ENCODE measurements at regions not wholly inside any gene's neighbourhood (a gene's known extent, or its start where the extent isn't known, plus 50 kb on each side); places are given as distances from the start of the nearest gene placed in this dataset.

DNA sequence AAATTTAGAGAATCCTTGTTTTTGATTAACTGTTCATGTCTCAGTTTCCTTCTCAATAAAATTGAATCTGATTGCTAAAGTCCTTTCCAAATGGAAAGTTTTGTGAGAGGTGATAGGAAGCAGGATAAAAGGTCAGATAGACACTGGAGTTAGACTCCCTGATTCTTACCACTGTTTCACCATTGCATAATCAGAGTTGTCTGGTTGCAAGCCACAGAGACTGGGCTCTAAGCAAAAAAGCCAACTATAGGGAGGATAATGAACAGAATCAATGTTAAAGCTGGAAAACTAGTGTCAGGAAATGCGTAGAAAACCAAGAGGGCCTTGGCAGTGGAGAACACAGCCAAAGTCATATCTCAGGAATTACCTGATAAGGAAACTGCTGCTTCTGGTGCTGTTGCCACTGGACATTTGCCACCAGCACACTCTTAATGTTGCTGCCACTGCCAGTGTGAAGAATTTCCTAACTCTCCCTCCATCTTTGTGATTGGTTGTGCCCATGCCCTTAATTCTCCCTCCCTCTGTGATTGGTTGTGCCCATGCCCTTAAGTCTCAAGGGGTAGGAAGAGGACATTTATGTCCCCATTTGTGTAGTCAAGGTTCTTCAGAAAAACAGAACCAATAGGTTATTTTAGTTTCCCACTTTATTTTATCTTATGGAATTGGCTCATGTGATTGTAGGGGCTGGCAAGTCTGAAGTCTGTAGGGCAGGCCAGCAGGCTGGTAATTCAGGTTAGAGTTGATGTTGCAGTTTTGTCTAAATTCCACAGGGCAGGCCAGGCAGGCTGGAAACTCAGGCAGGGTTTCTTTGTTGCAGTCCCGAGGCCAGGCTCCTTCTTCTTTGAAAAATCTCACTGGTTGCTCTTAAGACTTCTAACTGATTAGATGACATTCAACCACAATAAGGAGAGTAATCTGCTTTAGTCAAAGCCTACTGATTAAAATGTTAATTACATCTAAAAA is 639.0 kb downstream of the REEP3 start:
- Mint-ChIP-seq H3K36me3 (ENCODE audit: low read depth) (no peaks in the 10 kb centered on the region), H3K27ac (peak overlapping the region; percentile 87), H3K27me3 (ENCODE audit: insufficient read depth) (no peaks in the 10 kb centered on the region), H3K9me3 (no peaks in the 10 kb centered on the region), H3K4me1 (peaks cover 15% of the 10 kb centered on the region), H3K4me3 (no peak overlapping the region)
- Histone ChIP-seq H3K27me3 (ENCODE audit: control insufficient read depth, insufficient read depth, low read length, poor library complexity, severe bottlenecking) (no peaks in the 10 kb centered on the region), H3K4me1 (ENCODE audit: control insufficient read depth, insufficient read depth, low read length) (peaks cover 6% of the 10 kb centered on the region), H3K9ac (ENCODE audit: extremely low read depth, low read length, poor library complexity, severe bottlenecking) (no peak overlapping the region), H3K27ac (ENCODE audit: low read depth, low read length) (no peak overlapping the region), H3K36me3 (ENCODE audit: control insufficient read depth, insufficient read depth, low read length) (no peaks in the 10 kb centered on the region), H3K9me3 (ENCODE audit: control insufficient read depth, low read length) (peaks cover 6% of the 10 kb centered on the region), H3K4me3 (ENCODE audit: low read length) (no peak overlapping the region)
- no peak for DNase-seq
- TF ChIP-seq, protein P1, sequence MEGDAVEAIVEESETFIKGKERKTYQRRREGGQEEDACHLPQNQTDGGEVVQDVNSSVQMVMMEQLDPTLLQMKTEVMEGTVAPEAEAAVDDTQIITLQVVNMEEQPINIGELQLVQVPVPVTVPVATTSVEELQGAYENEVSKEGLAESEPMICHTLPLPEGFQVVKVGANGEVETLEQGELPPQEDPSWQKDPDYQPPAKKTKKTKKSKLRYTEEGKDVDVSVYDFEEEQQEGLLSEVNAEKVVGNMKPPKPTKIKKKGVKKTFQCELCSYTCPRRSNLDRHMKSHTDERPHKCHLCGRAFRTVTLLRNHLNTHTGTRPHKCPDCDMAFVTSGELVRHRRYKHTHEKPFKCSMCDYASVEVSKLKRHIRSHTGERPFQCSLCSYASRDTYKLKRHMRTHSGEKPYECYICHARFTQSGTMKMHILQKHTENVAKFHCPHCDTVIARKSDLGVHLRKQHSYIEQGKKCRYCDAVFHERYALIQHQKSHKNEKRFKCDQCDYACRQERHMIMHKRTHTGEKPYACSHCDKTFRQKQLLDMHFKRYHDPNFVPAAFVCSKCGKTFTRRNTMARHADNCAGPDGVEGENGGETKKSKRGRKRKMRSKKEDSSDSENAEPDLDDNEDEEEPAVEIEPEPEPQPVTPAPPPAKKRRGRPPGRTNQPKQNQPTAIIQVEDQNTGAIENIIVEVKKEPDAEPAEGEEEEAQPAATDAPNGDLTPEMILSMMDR (conservative IDR thresholded peaks at IDR 0.05): no peak
- 60 to 77% methylated on average over 2 of the region's 2 CpGs for whole genome bisulfite sequencing, 2 experiments (ENCODE audit: insufficient coverage in 1 of 2, insufficient read length in 1 of 2)

DNA sequence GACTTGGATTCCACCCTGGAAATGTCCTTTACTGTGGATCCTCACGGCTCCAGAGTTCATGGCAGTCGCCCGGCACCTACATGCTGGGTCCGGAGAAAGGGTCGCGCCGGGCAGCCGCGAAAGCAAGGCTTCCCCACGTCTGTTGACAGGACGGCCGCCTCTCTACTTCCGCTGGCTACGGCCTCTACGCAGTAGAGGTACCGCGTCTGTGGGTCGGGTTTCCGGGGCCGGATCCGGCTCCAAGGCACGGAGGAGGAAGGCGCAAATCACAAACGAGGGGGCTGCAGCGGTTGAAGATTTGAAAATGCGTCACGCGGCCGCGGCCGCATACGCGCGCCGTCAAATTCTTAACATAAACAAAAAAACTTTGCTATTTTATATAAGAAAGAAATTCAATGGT is 649.6 kb downstream of the REEP3 start:
- no peak for DNase-seq
- 95% methylated on average over 14 to 27 of the region's 35 CpGs for WGBS, 2 experiments (ENCODE audit: insufficient coverage in 1 of 2, insufficient read length in 1 of 2)
- no peak overlapping the region for H3K4me3 ChIP-seq (ENCODE audit: low read length)
- Mint-ChIP-seq H3K27me3 (ENCODE audit: insufficient read depth) (no peaks in the 10 kb centered on the region), H3K9me3 (peaks cover 10% of the 10 kb centered on the region), H3K27ac (no peak overlapping the region), H3K4me3 (no peak overlapping the region), H3K36me3 (ENCODE audit: low read depth) (no peaks in the 10 kb centered on the region), H3K4me1 (peaks cover 5% of the 10 kb centered on the region)
- no peak overlapping the region for H3K9ac ChIP-seq (ENCODE audit: extremely low read depth, low read length, poor library complexity, severe bottlenecking)
- TF ChIP-seq, protein P1 (conservative IDR thresholded peaks at IDR 0.05): no peak
- no peak overlapping the region for H3K27ac ChIP-seq (ENCODE audit: low read depth, low read length)
- H3K27me3 ChIP-seq (ENCODE audit: control insufficient read depth, insufficient read depth, low read length, poor library complexity, severe bottlenecking): no peaks in the 10 kb centered on the region
- H3K36me3 ChIP-seq (ENCODE audit: control insufficient read depth, insufficient read depth, low read length): no peaks in the 10 kb centered on the region
- H3K9me3 ChIP-seq (ENCODE audit: control insufficient read depth, low read length): peaks cover 15% of the 10 kb centered on the region
- peaks cover 3% of the 10 kb centered on the region for H3K4me1 ChIP-seq (ENCODE audit: control insufficient read depth, insufficient read depth, low read length)

DNA sequence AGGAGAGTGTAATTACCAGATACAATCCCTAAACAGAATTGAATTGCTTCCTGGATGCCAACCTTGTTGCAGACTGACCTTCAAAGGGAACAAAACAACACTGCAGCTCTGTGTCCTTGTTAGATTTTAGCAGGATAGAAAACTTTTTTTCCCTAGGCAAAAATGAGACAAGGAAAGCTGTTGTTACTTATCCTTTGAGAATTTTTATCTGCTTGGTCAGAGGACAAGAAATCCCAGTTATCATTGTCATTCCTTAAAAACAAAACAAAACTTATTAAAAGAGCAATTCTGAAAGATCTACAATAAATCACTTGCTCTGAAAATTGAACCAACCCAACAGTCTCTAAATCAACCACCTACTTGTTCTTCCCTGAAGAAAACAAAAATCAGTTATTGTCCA is 652.6 kb downstream of the REEP3 start:
- Mint-ChIP-seq H3K4me3 (no peak overlapping the region), H3K4me1 (peaks cover 5% of the 10 kb centered on the region), H3K9me3 (peaks cover 4% of the 10 kb centered on the region), H3K36me3 (ENCODE audit: low read depth) (no peaks in the 10 kb centered on the region), H3K27me3 (ENCODE audit: insufficient read depth) (no peaks in the 10 kb centered on the region), H3K27ac (no peak overlapping the region)
- Histone ChIP-seq H3K4me1 (ENCODE audit: control insufficient read depth, insufficient read depth, low read length) (peaks cover 3% of the 10 kb centered on the region), H3K9me3 (ENCODE audit: control insufficient read depth, low read length) (no peaks in the 10 kb centered on the region), H3K36me3 (ENCODE audit: control insufficient read depth, insufficient read depth, low read length) (no peaks in the 10 kb centered on the region), H3K9ac (ENCODE audit: extremely low read depth, low read length, poor library complexity, severe bottlenecking) (no peak overlapping the region), H3K27ac (ENCODE audit: low read depth, low read length) (no peak overlapping the region), H3K4me3 (ENCODE audit: low read length) (no peak overlapping the region), H3K27me3 (ENCODE audit: control insufficient read depth, insufficient read depth, low read length, poor library complexity, severe bottlenecking) (no peaks in the 10 kb centered on the region)
- TF ChIP-seq, protein P1 (conservative IDR thresholded peaks at IDR 0.05): no peak
- DNase-seq: no peak
